IMR-90 (cell line): ENCODE measurements at regions not wholly inside any gene's neighbourhood (a gene's known extent, or its start where the extent isn't known, plus 50 kb on each side); places are given as distances from the start of the nearest gene placed in this dataset.

Experiments
- ATAC-seq: fragments of 200-7000 bp; cut with Tn5 transposase; 2 replicates; pipeline ENCODE4 v1.9.1; 2020; ENCODE audit warnings: low read depth, mild to moderate bottlenecking, moderate library complexity
- BruUV-seq: library from RNA; stranded (reverse); fragments of 400-500 nt; replicated peaks from 2 replicates; lab custom pipeline; 2021; lab: Mats Ljungman, UMichigan
- CTCF ChIA-PET: fragments of 300-600 bp; formaldehyde crosslinking; extraction: SDS; loops from one replicate; lab custom pipeline; 2021; ENCODE audit warnings: antibody characterized with exemption; lab: Yijun Ruan, JAX
- POLR2A ChIA-PET: fragments of 300-600 bp; sonication (Branson Sonifier 250); formaldehyde crosslinking; loops from one replicate; lab custom pipeline; 2022; ENCODE audit warnings: antibody characterized with exemption; ENCODE audit not compliant: unreplicated experiment; lab: Charles Lee
- DNase-seq: peaks from one replicate; pipeline ENCODE4 v3.0.0; 2013
- H2AFZ ChIP-seq: replicated peaks from 2 replicates; pipeline ENCODE3; 2013; ENCODE audit warnings: low read length, mild to moderate bottlenecking; ENCODE audit not compliant: poor library complexity
- H2AK5ac ChIP-seq: 2 replicates; pipeline ENCODE4 v1.6.1; 2013; ENCODE audit warnings: low read depth, low read length, inconsistent platforms
- H2AK9ac ChIP-seq: replicated peaks from 2 replicates; pipeline ENCODE3; 2013; ENCODE audit warnings: mild to moderate bottlenecking, low read depth, low read length, moderate library complexity; ENCODE audit not compliant: poor library complexity
- H2BK120ac ChIP-seq: 2 replicates; pipeline ENCODE4 v1.6.1; 2013; ENCODE audit warnings: low read depth, low read length, inconsistent platforms
- H2BK15ac ChIP-seq: 3 replicates; pipeline ENCODE4 v1.6.1; 2013; ENCODE audit warnings: low read depth, low read length, inconsistent platforms
- H2BK20ac ChIP-seq: 2 replicates; pipeline ENCODE4 v1.6.1; 2013; ENCODE audit warnings: low read depth, mild to moderate bottlenecking, inconsistent platforms, low read length, moderate library complexity
- H2BK5ac ChIP-seq: 2 replicates; pipeline ENCODE4 v1.6.1; 2013; ENCODE audit warnings: mild to moderate bottlenecking, low read depth, low read length, inconsistent platforms; ENCODE audit not compliant: poor library complexity, severe bottlenecking
- H3K14ac ChIP-seq: replicated peaks from 2 replicates; pipeline ENCODE4 v1.6.1; 2013; ENCODE audit warnings: low read depth, low read length, inconsistent platforms
- H3K18ac ChIP-seq: 2 replicates; pipeline ENCODE4 v1.6.1; 2013; ENCODE audit warnings: low read depth, low read length, control low read depth
- H3K23ac ChIP-seq: 2 replicates; pipeline ENCODE4 v1.6.1; 2013; ENCODE audit warnings: low read depth, low read length, inconsistent platforms
- H3K27ac ChIP-seq: 2 replicates; pipeline ENCODE4 v1.5.1; 2013; ENCODE audit warnings: mild to moderate bottlenecking, control low read depth, low read length; ENCODE audit not compliant: insufficient read depth
- H3K27me3 ChIP-seq: 2 replicates; pipeline ENCODE4 v1.6.1; 2013; ENCODE audit warnings: low read length; ENCODE audit not compliant: control insufficient read depth, insufficient read depth
- H3K36me3 ChIP-seq: 2 replicates; pipeline ENCODE4 v1.6.1; 2013; ENCODE audit warnings: low read length, mixed read lengths; ENCODE audit not compliant: control insufficient read depth, insufficient read depth
- H3K4ac ChIP-seq: 2 replicates; pipeline ENCODE4 v1.6.1; 2013; ENCODE audit warnings: low read depth, low read length, inconsistent platforms
- H3K4me1 ChIP-seq: 2 replicates; pipeline ENCODE4 v1.6.1; 2013; ENCODE audit warnings: low read length, mixed read lengths; ENCODE audit not compliant: control insufficient read depth, insufficient read depth
- H3K4me2 ChIP-seq: 2 replicates; pipeline ENCODE4 v1.6.1; 2013; ENCODE audit warnings: low read depth, mild to moderate bottlenecking, control low read depth, low read length, moderate library complexity
- H3K4me3 ChIP-seq: 2 replicates; pipeline ENCODE4 v1.5.1; 2013; ENCODE audit warnings: low read depth, mild to moderate bottlenecking, control low read depth, low read length, moderate library complexity; ENCODE audit not compliant: insufficient read depth
- H3K56ac ChIP-seq: 2 replicates; pipeline ENCODE4 v1.6.1; 2013; ENCODE audit warnings: low read length, inconsistent platforms; ENCODE audit not compliant: insufficient read depth; ENCODE audit errors: extremely low read depth
- H3K79me1 ChIP-seq, 2 experiments: 2 replicates each; pipeline ENCODE4 v1.6.1; 2013; ENCODE audit warnings: low read length in 2 of 2, inconsistent platforms in 1 of 2, low read depth in 1 of 2
- H3K9ac ChIP-seq: 2 replicates; pipeline ENCODE4 v1.6.1; 2013; ENCODE audit warnings: low read depth, low read length, control low read depth
- H3K9me1 ChIP-seq: 2 replicates; pipeline ENCODE4 v1.6.1; 2013; ENCODE audit warnings: low read length, inconsistent platforms; ENCODE audit not compliant: insufficient read depth
- H3K9me3 ChIP-seq: 2 replicates; pipeline ENCODE4 v1.6.1; 2013; ENCODE audit warnings: low read length; ENCODE audit not compliant: control insufficient read depth, insufficient read depth
- H4K20me1 ChIP-seq: 2 replicates; pipeline ENCODE4 v1.6.1; 2013; ENCODE audit warnings: low read length, inconsistent platforms; ENCODE audit not compliant: insufficient read depth
- H4K5ac ChIP-seq: 2 replicates; pipeline ENCODE4 v1.6.1; 2013; ENCODE audit warnings: mild to moderate bottlenecking, low read depth, low read length, control low read depth
- H4K8ac ChIP-seq, 2 experiments: 2 replicates each; pipeline ENCODE4 v1.6.1; 2013; ENCODE audit warnings: low read depth in 2 of 2, low read length in 2 of 2, control low read depth in 1 of 2, inconsistent platforms in 1 of 2
- H4K91ac ChIP-seq: 2 replicates; pipeline ENCODE4 v1.6.1; 2013; ENCODE audit warnings: low read depth, low read length, inconsistent platforms; ENCODE audit not compliant: insufficient read depth
- MAZ ChIP-seq: IDR thresholded peaks from 2 replicates; pipeline ENCODE4 v1.6.1; 2012; ENCODE audit warnings: low read depth, mild to moderate bottlenecking, low read length, improper control_type of control experiment, moderate library complexity, borderline replicate concordance
- WGBS, 2 experiments: methylation state at CpG; one replicate each; pipeline versions ENCODE4 v1.1.5 to v1.1.7; 2013; ENCODE audit warnings: missing lambda C conversion rate in 2 of 2; ENCODE audit not compliant: insufficient read length in 1 of 2; ENCODE audit errors: extremely low coverage in 2 of 2; 5-methylcytosine and 5-hydroxymethylcytosine counted together
- dilution Hi-C: fragments of 300-500 bp; cut with HindIII; formaldehyde crosslinking; loops from one replicate; pipeline ENCODE4 v1.14.3; 2018; ENCODE audit warnings: low sequenced_read_pairs; ENCODE audit not compliant: unreplicated experiment
- in situ Hi-C: fragments of 300-500 bp; cut with MboI; formaldehyde crosslinking; loops from 3 replicates; pipeline ENCODE4 v1.14.3; 2019; ENCODE audit warnings: low sequenced_read_pairs, inconsistent platforms, mixed read lengths
- intact Hi-C: fragments of 100-400 bp; cut with micrococcal nuclease; formaldehyde crosslinking; loops from 2 replicates; pipeline ENCODE4 v1.10.0; 2022

- dilution Hi-C loops (no loop called here), in situ Hi-C loops (no loop called here), intact Hi-C loops (no loop called here)
- H3K27ac ChIP-seq: no peak overlapping the region
- no peaks in the 10 kb centered on the region for H3K4me1 ChIP-seq
- no peak for ATAC-seq
- H3K27me3 ChIP-seq: no peaks in the 10 kb centered on the region
- H4K20me1 ChIP-seq: no peaks in the 10 kb centered on the region
- no peak overlapping the region for H3K56ac ChIP-seq
- no peak overlapping the region for H2BK15ac ChIP-seq
- no peak overlapping the region for H4K91ac ChIP-seq
- no peak for DNase-seq
- no peak overlapping the region for H2AK9ac ChIP-seq
- no peak overlapping the region for H2BK120ac ChIP-seq
- no peak overlapping the region for H2BK20ac ChIP-seq
- POLR2A ChIA-PET: no interaction called here
- no peaks in the 10 kb centered on the region for H3K36me3 ChIP-seq
- no peak overlapping the region for H3K23ac ChIP-seq
- H4K8ac ChIP-seq: no peak overlapping the region
- no peak overlapping the region for H3K4me3 ChIP-seq
- no peaks in the 10 kb centered on the region for H3K79me1 ChIP-seq
- H3K9me1 ChIP-seq: no peaks in the 10 kb centered on the region
- TF ChIP-seq MAZ: no peak
- CTCF ChIA-PET: no interaction called here
- no peak overlapping the region for H2AK5ac ChIP-seq
- no peak overlapping the region for H3K18ac ChIP-seq
- no peak overlapping the region for H3K14ac ChIP-seq
- H4K5ac ChIP-seq: no peak overlapping the region
- H3K4ac ChIP-seq: no peak overlapping the region
- no peak overlapping the region for H3K9ac ChIP-seq
- H2BK5ac ChIP-seq: no peak overlapping the region
- H3K9me3 ChIP-seq: no peaks in the 10 kb centered on the region
- H2AFZ ChIP-seq: no peak overlapping the region
- no CpG with 5 or more reads among the region's 3 CpGs for WGBS, 2 experiments
- H3K4me2 ChIP-seq: no peak overlapping the region
- BruUV-seq: no TSS peak
Observed at GRCh38 chr6:94651239-94651638, 926.1 kb upstream of the MANEA start.
